ENCODE measurements at regions not wholly inside any gene's neighbourhood (a gene's known extent, or its start where the extent isn't known, plus 50 kb on each side); places are given as distances from the start of the nearest gene placed in this dataset.

DNA sequence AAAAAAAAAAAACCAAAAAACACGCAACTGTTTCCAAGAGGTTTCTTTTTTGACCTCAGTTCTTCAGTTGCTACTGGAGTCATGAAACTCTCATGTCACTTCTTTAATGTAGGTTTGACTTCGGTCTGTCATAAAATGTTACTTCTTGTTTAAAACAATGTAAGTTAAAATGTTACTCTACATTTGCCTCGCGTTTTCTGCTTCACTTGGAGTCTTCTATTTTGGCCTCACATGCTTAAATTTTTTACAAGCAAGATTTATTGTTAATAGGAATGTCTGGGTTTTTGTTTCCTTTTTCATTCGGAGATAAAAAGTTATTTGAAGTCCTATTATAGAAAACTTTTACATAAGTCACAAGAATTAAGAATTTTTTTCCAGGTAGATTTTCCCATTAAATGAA is 880.2 kb downstream of the LTN1 start:
- TF ChIP-seq CCAR2 (IDR thresholded peaks at IDR 0.05; ENCODE audit: low read depth, low read length) = no peak
- TF ChIP-seq MEF2D (tag; conservative IDR thresholded peaks at IDR 0.05; ENCODE audit: low read depth) = no peak
- TF ChIP-seq, protein P1, sequence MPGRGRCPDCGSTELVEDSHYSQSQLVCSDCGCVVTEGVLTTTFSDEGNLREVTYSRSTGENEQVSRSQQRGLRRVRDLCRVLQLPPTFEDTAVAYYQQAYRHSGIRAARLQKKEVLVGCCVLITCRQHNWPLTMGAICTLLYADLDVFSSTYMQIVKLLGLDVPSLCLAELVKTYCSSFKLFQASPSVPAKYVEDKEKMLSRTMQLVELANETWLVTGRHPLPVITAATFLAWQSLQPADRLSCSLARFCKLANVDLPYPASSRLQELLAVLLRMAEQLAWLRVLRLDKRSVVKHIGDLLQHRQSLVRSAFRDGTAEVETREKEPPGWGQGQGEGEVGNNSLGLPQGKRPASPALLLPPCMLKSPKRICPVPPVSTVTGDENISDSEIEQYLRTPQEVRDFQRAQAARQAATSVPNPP (IDR thresholded peaks at IDR 0.05; ENCODE audit: borderline replicate concordance, insufficient read depth, insufficient read length) = no peak
- TF ChIP-seq ZSCAN29 (IDR thresholded peaks at IDR 0.05) = no peak
- TF ChIP-seq ZNF197 (CRISPR knock-in tag; IDR thresholded peaks at IDR 0.05; ENCODE audit: low read depth) = no peak
- TF ChIP-seq ARID2 (IDR thresholded peaks at IDR 0.05) = no peak
- TF ChIP-seq SNRNP70 (optimal IDR thresholded peaks at IDR 0.05; ENCODE audit: low read depth, low read length) = no peak
- TF ChIP-seq MEF2A (IDR thresholded peaks at IDR 0.05; ENCODE audit: control insufficient read depth, low read depth, low read length) = no peak
- TF ChIP-seq EHMT2 (IDR thresholded peaks at IDR 0.05) = no peak
- no peak for TF ChIP-seq PRMT5 (CRISPR knock-in tag; IDR thresholded peaks at IDR 0.05)
- no peak for TF ChIP-seq CHD1 (IDR thresholded peaks at IDR 0.05; ENCODE audit: low read length)
- TF ChIP-seq MTA3 (IDR thresholded peaks at IDR 0.05; ENCODE audit: borderline replicate concordance) = no peak
- TF ChIP-seq, protein P2, sequence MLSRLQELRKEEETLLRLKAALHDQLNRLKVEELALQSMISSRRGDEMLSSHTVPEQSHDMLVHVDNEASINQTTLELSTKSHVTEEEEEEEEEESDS (CRISPR knock-in tag; IDR thresholded peaks at IDR 0.05) = no peak
- TF ChIP-seq, protein P3, sequence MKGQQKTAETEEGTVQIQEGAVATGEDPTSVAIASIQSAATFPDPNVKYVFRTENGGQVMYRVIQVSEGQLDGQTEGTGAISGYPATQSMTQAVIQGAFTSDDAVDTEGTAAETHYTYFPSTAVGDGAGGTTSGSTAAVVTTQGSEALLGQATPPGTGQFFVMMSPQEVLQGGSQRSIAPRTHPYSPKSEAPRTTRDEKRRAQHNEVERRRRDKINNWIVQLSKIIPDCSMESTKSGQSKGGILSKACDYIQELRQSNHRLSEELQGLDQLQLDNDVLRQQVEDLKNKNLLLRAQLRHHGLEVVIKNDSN (CRISPR knock-in tag; IDR thresholded peaks at IDR 0.05) = no peak
- no TSS peak for BruUV-seq (replicated peaks)
- no peaks in the 10 kb centered on the region for H4K20me1 ChIP-seq (replicated peaks; ENCODE audit: control insufficient read depth, insufficient read depth, low read length)
- in situ Hi-C loops (cut with MboI) = no loop called here
- no peak overlapping the region for H3K4me3 ChIP-seq
- intact Hi-C loops (cut with micrococcal nuclease) = no loop called here
- H3K27ac ChIP-seq (ENCODE audit: extremely low read depth, low read depth, low read length) = no peak overlapping the region
- H3K9ac ChIP-seq (ENCODE audit: insufficient read depth in 1 of 2, low read depth in 2 of 2, low read length in 2 of 2) = no peak overlapping the region
- H3K79me2 ChIP-seq (ENCODE audit: control insufficient read depth, insufficient read depth, low read length) = no peaks in the 10 kb centered on the region
- H3K36me3 ChIP-seq (ENCODE audit: control insufficient read depth, insufficient read depth, low read length) = no peaks in the 10 kb centered on the region
- ATAC-seq (no peak), FAIRE-seq (no peak), DNase-seq (ENCODE audit: extremely low read depth in 1 of 4, low spot score in 3 of 4) (no peak)
- H2AFZ ChIP-seq (ENCODE audit: low read depth, low read length) = no peak overlapping the region
- peaks cover 2% of the 10 kb centered on the region for H3K9me3 ChIP-seq (replicated peaks; ENCODE audit: control insufficient read depth, insufficient read depth, low read depth, low read length)
- CTCF ChIA-PET (ENCODE audit: low intra/inter-chr PET ratio) = no interaction called here
- no peak overlapping the region for H3K4me2 ChIP-seq (ENCODE audit: insufficient read depth, low read length)
- H3K27me3 ChIP-seq (ENCODE audit: control insufficient read depth in 2 of 2, insufficient read depth in 2 of 2, low read length in 2 of 2) = no peaks in the 10 kb centered on the region
- H3K4me1 ChIP-seq (replicated peaks in 1 of 2; ENCODE audit: control insufficient read depth in 2 of 2, insufficient read depth in 2 of 2, low read length in 2 of 2) = no peaks in the 10 kb centered on the region
- POLR2A ChIA-PET = interaction anchor here (0.6 kb wide), 1 partner anchor 1594 kb away, joined by 3 read pairs; no protein-coding TSS in a partner anchor
- H3K9me1 ChIP-seq (ENCODE audit: control insufficient read depth, insufficient read depth, low read length) = no peaks in the 10 kb centered on the region
- WGBS (ENCODE audit: insufficient coverage, low coverage, missing lambda C conversion rate) = 0% methylated on average over 5 of the region's 5 CpGs
